SK-N-MC (cell line): ENCODE measurements at regions not wholly inside any gene's neighbourhood (a gene's known extent, or its start where the extent isn't known, plus 50 kb on each side); places are given as distances from the start of the nearest gene placed in this dataset.
A peak's percentile ranks its signal among the peaks of the same experiment; 100 is the strongest.

Experiments used
- DNase-seq: peaks from one replicate; pipeline ENCODE4 v3.0.0-alpha.2; 2011; ENCODE audit warnings: low read depth, low spot score
- H3K27ac ChIP-seq: fragments of 200-600 bp; sonication (generic); 2 replicates; pipeline ENCODE4 v1.5.1; 2016; ENCODE audit warnings: mixed run types
- H3K36me3 ChIP-seq: fragments of 200-600 bp; sonication (generic); 2 replicates; pipeline ENCODE4 v1.6.1; 2017; ENCODE audit warnings: antibody characterized with exemption, low read length, mixed read lengths; ENCODE audit not compliant: insufficient read depth
- H3K4me3 ChIP-seq: fragments of 200-600 bp; sonication (generic); 2 replicates; pipeline ENCODE4 v1.5.1; 2016
- H3K9ac ChIP-seq: fragments of 200-600 bp; sonication (generic); 2 replicates; pipeline ENCODE4 v1.8.0; 2017; ENCODE audit warnings: mixed run types, mixed read lengths; ENCODE audit not compliant: insufficient read length
- H3K9me3 ChIP-seq: fragments of 200-600 bp; sonication (generic); 2 replicates; pipeline ENCODE4 v1.6.1; 2017; ENCODE audit warnings: low read depth, mild to moderate bottlenecking, antibody characterized with exemption, low read length, moderate library complexity, mixed read lengths
- EZH2 ChIP-seq: fragments of 200-600 bp; sonication (generic); IDR thresholded peaks from one replicate; pipeline ENCODE4 v1.6.1; 2017; ENCODE audit warnings: antibody characterized with exemption
- FOXP2 ChIP-seq: optimal IDR thresholded peaks from 2 replicates; pipeline ENCODE3; 2011; ENCODE audit warnings: mild to moderate bottlenecking, moderate library complexity; ENCODE audit not compliant: insufficient read depth; ENCODE audit errors: extremely low read length, control extremely low read depth
- POLR2AphosphoS5 ChIP-seq: IDR thresholded peaks from 2 replicates; pipeline ENCODE4 v1.6.1; 2012; ENCODE audit warnings: mild to moderate bottlenecking, low read depth, low read length, borderline replicate concordance

DNA sequence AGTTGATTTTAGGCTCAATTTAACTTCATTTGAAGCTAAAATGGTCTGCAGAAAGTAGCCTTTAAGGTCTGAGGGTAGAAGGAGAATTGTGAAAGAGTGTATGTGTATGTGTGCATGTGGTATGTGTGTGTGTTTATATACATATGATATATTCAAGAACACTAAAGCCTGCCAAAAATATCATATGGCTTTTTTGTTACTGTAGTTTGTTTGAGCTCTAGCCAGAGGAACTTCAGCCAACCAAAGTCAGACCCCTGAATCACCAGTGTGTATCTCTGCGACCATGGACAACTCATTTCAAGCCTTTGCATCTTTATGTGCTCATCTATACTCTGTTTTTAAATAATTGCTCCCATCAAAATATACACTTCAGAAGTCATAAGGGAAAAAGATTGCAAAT, 58.4 kb upstream of the HDAC9 start:
- Histone ChIP-seq H3K27ac (no peak overlapping the region), H3K9ac (no peak overlapping the region), H3K4me3 (no peak overlapping the region), H3K9me3 (peaks cover 8% of the 10 kb centered on the region; the same call in 1 of the 2 replicates), H3K36me3 (0 out of 2 replicates have a peak, but pooled peaks cover 3% of the 10 kb centered on the region)
- no peak for DNase-seq
- TF ChIP-seq EZH2, result no peak
- no peak for TF ChIP-seq POLR2AphosphoS5
- TF ChIP-seq FOXP2, result no peak

DNA sequence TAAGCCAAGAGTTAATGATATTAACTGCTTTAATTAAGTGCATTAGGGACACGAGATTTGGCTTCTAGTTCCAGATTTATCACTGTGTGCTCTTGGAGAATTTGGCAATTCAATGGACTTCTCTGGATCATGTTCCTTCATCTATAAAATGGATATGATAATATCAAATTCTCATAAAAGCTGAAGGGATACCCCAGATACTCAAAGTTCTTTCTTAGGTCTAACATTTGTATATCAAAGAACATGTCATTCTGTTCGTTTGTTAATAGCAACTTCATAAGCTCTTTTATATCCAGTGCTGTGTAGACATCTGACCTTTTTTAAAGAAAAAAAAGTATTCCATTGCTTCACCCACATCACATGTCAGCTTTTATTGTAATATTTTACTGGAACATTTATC, 54.6 kb upstream of the HDAC9 start:
- Histone ChIP-seq H3K9me3 (no peaks in the 10 kb centered on the region), H3K36me3 (no peaks in the 10 kb centered on the region), H3K4me3 (no peak overlapping the region), H3K9ac (no peak overlapping the region), H3K27ac (no peak overlapping the region)
- no peak for TF ChIP-seq FOXP2
- TF ChIP-seq POLR2AphosphoS5, result no peak
- TF ChIP-seq EZH2, result no peak
- DNase-seq, result no peak

DNA sequence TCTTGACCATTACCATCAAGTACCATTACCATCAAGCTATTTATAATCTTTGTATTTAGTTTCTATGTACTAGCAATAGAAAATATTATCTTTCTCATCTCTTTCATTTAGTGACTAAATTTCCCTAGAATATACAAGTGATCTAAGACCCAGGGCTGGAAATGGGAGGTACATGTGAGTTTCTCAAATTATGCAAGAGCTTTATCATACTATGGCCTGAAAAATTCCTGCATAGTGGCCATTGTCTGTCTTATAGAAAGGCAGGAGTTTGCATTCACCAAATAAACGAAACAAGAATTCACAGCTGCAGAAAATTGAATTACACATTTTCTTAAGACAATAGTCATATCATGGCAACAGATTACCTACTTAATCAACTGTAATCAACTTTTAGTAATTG, 50.7 kb upstream of the HDAC9 start:
- Histone ChIP-seq H3K4me3 (no peak overlapping the region), H3K9ac (no peak overlapping the region), H3K36me3 (no peaks in the 10 kb centered on the region), H3K9me3 (no peaks in the 10 kb centered on the region), H3K27ac (no peak overlapping the region)
- TF ChIP-seq POLR2AphosphoS5 (no peak), FOXP2 (no peak), EZH2 (no peak)
- DNase-seq, result no peak

DNA sequence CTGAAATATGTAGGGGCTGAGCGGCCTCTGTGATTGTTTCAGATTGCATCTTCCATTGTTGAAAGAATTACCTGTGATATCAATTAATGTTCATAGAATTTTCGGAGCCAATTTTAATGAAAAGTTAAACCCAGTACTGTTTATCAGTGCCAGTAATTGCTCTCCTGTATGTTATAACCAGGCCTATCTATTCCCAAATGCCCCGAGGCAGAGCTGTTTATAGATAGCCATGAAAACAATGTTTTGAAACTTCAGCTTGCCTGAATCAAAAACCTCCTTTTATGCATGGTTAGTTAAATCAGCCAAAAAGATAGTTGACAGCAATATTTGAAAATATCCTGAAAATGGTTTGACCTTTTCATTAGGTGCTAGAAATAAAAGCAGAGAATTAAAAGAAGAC, 50.1 kb upstream of the HDAC9 start:
- Histone ChIP-seq H3K27ac (peak overlapping the region; percentile 27; the same call in 1 of the 2 replicates), H3K36me3 (no peaks in the 10 kb centered on the region), H3K9me3 (no peaks in the 10 kb centered on the region), H3K4me3 (no peak overlapping the region), H3K9ac (no peak overlapping the region)
- TF ChIP-seq EZH2 (no peak), POLR2AphosphoS5 (no peak), FOXP2 (no peak)
- no peak for DNase-seq
